HuH-7 (cell line): ENCODE measurements at regions not wholly inside any gene's neighbourhood (a gene's known extent, or its start where the extent isn't known, plus 50 kb on each side); places are given as distances from the start of the nearest gene placed in this dataset.
A peak's percentile ranks its signal among the peaks of the same experiment; 100 is the strongest.
"Not testable (repeated sequence)": the region's sequence is repeated elsewhere in the genome, so short reads cannot be mapped to it uniquely, and the experiment has no call there.

Experiments used
- DNase-seq: peaks from one replicate; pipeline ENCODE4 v3.0.0; 2011; ENCODE audit warnings: low spot score

DNA sequence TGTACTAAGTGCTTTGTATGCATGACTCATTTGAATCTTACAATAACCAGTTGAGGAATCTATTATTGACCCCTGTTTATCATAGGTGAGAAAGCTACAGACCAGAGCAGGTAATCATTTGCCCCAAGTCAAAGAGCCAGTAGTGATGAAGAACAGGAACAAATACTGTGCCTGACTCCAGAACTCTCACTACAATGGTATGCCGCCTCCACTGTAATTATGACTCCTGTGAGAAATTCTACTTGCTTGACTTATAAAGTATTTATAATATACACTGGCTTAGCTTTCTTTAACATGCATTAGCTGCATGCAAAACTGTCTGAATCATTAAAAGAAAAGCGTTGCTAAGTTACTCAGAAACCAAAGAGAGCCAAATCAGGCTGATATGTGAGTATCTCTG, 92.6 kb downstream of the ZNF281 start:
- DNase-seq: no peak

DNA sequence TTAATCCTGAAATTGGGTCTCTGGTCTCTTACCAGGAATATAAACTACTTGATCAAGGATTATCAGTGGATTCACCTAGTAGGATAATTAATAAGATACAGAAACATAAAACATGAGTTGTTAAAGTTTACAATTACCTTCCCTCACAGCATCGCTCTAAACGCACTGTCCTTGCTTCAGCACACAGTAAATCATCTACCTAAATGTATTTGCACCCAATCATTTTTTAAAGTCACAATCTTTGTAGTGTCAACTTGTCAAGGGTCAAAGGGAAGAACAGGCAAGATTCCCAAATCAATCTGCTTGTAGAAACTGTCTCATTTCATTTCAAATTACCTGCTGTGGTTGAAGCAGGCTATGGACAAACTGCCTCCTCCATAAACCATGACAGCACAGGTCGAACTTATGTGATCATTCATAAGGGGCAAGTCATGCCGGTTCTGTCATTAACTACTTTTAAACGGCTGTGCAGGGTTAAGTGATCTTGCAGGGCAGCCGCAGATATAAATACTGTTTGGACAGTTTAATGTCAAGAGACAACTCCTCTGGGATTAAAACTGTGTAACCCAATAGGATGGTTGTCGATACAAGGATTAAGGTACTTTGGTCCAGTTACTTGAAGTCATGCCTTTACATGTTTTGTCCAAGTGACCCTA, 93.6 kb downstream of the ZNF281 start:
- no peak for DNase-seq

DNA sequence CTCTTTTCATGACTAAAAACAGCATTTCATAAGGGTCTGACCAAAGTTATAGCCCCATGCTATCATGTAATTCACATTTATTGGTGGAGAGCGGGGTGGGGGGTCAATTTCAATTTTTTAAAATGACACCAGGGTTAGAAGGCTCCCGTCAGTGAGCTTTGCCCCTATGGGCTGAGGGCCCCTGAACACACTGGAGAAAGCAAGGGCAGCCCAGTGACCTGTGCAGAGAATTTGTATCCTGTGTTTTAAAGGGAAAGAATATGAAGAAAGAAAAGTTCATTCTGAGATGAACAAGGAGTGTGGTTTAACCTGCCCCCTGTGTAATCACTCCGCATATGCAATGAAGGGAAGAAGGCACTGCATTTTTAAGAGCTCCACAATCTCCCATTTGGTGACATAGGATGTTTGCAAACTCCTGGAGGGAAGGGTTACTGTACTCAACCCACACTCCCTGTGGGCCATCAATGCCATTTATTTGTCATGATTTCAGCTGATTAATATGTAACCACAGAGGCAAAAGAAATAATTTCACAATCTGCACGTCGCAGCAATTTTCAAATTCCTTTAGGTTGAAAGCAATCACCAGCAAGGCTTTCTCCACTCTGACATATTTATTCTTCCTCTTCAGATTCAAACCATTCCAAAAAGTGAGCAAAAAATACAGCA, 95.6 kb downstream of the ZNF281 start:
- peak; percentile 23 for DNase-seq

DNA sequence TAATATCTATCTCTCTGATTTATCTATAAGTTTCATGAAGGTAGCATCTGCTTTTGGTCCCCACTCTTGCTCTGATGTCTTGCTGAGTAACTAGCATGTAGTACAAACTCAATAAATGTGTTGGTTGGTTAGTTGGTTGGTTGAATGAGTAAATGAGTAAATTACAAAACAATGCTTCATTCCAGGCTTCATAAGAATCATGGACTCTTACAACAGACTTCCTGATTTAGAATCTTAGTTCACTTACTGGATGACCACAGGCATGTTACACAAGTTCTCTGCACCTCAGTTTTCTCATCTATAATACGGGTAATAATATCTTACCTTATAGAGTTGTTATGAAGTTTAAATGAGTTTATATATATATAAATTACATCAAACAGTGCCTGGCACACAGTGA, 98.6 kb downstream of the ZNF281 start:
- no peak for DNase-seq

DNA sequence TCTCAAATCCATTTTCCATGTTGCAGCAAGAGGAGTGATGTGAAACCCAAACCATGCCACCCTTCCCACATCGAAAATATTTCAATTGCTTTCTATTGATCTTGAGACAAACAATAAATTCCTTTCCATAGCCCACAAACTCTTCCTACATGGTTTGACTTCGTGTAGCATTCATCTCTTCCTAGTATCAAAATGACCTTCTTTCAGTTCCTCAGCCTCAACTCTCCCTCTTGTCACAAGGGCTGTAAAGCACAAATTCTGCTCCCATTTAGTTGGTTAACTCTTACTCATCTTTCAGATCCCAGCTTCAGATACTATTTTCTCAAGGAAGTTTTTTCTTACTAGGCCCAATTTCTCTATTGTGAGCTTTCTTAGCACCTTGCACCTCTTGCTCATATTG, 99.0 kb downstream of the ZNF281 start:
- DNase-seq: no peak

DNA sequence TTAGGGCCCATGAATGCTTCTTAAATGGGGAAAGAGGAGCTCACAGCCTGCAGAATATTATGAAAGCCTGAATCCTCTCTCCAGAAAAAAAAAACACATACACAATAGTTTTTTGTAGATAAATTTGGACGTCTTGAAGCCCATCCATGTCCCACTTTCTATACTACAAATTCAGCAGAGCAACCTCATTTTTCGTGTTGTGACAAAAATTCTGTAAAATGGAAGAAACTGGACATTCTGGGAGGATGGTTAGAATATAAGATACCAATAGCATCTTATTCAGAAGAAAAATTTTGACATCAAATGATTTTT, 102.1 kb downstream of the ZNF281 start:
- DNase-seq: no peak

DNA sequence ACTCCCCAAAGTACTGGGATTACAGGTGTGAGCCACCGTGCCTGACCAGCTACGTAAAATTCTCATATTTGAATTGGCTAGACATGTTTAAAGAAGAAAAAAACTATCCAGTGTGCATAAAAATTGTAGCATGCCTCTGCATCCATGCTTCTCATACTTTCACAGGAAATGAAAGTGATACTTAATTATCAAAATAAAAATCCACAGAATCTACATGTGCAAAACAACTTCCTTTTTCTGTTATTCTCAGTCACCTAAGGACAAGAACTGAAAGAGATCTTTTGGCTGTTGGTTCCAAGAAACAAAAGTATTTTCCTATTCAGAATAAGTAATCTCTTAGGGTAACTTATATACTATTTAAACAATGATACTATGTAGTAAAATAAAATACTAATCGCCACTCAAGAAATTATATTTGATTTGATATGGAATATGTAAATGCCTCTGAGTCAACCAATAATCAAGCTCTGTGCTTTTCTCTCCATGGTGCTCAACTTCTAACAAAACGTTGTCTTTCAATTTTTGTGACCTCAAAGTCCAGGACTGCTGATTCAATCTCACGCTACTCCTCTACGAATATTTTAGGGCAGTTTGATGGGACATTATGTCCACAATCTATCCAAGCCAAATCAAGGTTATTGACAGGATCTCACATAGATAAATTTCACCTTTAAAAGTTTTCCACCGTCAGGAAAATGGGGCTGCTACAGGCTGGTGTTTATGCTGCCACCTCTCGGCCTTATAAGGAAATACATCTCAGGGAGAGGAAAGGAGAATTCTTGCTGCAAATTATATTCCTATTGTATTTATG, 102.7 kb downstream of the ZNF281 start:
- DNase-seq: peak; percentile 42

DNA sequence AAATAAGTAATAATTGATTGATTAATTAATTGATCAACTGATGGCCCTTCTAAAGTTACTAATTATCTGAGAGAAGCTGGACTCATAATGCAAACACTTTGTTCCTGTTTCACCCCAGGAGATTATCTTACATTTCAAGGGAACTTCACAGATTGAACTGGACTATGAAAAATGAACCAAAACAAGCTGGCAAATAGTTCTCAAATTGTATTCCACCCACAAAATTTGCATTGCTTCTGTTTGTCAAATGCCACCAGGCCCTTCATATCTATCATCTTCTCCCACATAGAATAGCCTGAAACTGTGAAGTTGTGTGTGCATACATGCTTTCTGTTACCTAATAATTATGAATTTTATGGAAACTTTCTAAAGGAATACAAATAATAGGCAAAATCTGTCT, 104.0 kb downstream of the ZNF281 start:
- DNase-seq: no peak

DNA sequence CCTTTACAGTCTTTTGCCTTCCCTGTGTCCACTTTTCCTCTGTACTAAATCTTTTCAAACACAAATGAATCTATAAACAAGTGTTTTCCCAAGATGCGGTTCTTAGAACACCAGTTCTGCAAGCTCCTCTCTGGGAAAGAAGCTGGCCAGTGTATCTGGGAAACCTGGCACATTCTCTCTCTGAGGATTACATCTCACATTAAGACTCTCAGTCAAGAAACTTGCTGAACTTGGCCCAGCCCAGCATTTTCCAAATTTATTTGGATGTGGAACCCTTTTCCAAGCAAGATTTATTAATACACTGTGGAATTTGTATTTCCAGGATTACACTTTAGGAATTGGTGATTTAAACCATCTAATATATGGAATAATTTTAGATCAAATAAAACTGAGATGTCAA, 105.7 kb downstream of the ZNF281 start:
- no peak for DNase-seq

DNA sequence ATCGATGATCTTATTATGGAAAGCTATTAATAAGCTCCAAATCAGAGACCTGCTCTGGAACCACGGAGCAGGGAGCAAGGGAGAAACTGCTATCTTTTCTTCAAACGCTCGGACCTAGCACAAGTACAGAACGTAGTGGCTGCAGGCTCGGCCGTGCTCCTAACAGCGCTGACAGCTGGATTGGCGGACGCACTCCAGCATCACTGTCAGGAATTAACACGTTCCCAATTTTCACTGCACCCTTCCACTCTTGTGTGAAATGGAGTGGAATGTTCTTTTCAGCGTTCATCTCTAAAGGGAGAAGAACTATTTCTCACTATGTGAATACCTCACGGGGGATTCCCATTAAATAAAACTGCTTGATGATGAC, 106.9 kb downstream of the ZNF281 start:
- DNase-seq: peak; percentile 20

DNA sequence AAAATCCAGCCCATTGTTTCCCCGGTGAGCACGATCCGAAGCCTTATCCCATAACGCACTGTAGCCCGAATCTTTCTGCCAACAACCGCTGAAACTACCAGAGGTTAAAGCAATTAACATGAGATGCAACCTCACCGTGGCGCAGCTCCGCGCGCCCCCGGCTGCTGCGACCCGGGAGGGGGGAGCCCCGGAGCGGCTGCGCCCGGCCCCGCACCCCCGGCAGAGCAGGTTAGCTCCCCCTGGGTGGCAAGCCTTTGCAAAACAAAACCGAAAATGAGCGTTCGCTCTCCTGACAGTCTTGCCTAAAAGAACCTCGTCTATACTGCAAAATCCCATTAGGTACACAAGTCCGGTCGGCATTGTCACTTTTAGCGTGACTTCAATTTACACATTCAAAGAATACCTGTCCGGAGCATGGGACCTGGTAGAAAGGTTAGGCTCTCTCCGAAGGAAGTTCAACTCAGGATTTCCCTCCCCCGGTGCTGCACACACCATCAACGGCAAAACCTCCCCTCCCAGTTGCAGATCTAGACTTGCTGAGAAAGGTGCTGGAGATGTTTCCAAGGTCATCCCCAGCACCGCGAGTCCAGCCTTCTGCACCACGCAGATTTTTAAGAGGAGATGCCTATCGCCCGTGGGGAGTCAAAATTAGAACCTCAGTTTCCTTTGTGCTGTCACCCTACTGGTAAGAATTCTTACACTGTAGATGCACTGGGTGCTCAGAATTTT, 107.5 kb downstream of the ZNF281 start:
- peak; percentile 37 for DNase-seq

DNA sequence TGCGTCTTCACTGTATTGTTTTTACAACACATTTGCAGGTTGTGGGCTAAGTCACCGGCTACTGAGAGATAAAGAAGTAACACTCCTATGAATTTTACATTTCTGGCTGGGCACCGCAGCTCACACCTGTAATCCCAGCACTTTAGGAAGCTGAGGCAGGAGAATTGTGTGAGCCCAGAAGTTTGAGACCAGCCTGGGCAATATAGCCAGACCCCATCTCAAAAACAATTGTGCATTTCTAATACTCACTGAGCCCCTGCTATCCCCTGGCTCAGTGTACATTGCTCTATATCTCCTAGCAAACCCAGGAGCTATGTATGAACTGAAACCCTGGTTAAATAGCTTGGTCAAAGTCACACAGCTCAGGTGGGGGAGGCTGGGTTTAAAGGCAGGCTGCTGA, 108.7 kb downstream of the ZNF281 start:
- DNase-seq: no peak

DNA sequence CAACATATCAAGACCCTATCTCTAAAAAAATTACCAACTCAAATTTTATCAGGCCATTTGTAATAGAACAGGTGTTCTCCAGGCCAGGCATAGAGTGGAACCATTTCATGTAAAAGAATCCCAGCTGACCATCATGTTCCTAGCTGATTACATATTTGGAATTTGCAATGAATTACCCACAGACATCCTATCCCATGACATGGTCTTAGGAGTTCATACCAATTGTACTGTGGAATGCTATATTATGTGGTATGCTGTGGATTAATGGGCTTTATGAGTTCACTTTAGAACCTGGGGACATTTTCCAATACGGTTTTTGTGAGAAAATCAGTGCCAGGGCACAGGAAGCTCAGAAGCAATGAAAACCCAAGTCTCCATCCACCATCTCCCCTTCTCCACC, 110.3 kb downstream of the ZNF281 start:
- no peak for DNase-seq

DNA sequence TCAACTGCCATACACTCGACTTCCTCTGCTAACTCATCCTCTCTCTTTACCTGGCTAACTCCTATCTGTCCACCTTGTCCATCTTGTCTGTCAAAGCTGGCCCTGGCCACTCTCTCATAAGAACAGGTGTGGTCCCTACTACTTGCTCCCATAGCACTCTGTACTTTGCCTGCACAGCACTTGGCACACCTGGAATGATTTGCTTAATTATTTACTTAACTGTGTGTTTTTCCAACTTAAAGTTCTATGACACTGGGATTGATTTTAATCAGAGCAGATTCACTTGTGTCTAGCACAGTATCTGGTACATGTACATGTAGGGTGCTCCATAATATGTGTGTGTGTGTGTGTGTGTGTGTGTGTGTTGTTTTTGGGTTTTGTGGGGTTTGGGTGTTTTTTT, 111.6 kb downstream of the ZNF281 start:
- no peak for DNase-seq

DNA sequence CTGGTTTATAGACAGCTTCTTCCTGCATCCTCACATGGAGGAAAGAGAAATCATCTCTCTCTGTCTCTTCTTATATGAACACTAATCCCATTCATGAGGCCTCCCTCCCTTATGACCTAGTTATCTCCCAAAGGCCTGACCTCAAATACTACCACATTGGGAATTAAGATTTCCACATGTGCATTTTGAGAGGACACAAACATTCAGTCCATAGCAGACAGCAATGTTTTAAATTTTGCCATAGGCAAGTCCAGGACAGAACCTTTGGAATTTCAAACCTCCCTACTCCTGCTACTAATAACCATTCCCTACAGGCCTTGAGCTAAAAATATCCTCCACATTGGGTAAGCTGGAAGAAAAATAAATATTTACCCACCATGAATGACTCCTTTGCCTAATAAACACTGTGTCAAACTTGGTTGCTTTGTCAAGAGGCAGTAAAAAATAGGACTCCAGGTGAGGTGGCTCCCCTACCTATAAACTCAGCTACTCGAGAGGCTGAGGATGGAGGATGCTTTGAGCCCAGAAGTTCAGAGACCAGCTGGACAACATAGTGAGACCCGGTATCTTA, 113.7 kb downstream of the ZNF281 start:
- peak; percentile 71 for DNase-seq

DNA sequence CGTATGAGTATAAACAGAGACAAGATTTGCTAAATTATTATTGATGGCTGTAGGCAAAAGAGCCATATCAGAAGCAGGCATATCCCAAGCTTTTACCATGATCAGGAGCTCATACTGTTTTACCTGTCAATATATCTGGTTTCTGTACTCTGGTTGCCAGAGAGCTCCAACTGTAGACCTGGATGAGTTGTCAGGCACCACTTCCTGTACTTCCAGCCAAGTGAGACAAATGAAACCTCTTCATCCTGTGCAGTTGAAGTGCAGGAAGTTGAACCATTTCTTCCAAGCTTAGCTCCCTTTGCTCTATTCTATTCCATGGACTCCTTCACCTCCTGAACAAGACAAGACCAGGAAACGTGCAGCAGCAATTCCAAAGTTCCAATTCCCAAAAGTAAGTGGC, 115.6 kb downstream of the ZNF281 start:
- no peak for DNase-seq

DNA sequence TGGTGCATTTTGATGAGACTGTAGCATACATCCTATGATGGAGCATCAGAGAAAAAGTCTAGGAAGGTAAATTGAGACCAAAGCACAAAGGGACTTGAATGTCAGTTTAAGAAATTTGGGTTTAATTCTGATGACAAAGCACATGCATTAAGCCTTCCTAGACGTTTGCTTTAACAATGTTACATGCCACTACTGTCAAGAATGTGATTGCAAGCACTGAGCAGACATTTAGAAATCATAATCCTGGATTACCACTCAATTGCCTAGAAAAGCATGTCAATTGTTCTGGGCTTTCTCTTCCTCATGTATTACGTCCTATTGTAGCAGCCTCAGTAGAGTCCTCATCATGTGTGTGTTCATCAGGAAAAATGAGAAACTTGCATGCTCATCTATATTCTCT, 117.1 kb downstream of the ZNF281 start:
- DNase-seq: no peak

DNA sequence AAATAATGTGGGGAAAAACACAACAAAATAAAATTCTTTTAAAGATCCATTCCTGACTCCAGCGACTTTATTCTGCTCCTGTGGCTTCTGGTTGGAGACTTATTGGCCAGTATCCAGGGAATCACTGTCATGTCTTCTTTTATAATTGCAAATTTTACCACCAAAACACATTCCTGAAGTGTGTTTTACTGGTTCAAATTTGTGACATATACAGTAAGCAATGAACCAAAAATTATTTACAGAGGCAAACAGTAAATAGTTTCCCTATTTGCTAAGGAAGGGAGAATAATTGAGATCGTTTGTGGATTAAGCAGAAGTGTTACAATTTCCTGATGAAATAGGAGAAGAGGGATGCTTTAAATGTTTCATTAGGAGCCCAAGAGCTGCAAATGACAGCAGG, 118.7 kb downstream of the ZNF281 start:
- DNase-seq: no peak

DNA sequence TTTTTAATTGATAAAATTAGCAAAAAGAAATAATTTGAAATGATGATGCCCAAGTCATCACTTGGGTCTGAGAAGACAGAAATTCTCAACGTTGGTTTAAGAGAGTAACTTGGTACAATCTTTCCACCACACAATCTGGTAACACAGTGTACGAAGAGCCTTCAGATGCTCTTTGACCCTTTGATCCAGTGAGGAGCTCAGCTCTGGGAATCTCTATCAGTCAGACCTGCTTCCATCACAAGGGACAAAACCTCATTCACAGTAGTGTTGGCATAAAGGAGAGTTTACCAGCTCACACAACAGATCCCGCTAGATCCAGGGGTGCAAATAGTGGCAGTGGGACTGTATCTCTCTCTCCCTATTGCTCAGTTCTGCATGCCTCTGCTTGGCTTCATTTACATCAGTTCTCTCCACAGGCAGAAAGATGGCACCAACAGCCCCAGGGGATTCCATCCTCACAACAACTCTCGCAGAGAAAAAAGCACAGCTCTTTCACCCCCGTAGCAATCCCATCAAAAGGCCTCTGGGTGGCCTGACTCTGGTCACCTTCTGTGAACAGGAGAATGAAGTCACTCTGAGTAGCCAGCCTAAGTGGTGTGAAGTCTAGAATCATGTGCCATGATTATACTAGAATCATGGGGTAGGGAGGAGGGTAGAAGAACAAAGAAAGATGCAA, 119.7 kb downstream of the ZNF281 start:
- peak; percentile 26 for DNase-seq

DNA sequence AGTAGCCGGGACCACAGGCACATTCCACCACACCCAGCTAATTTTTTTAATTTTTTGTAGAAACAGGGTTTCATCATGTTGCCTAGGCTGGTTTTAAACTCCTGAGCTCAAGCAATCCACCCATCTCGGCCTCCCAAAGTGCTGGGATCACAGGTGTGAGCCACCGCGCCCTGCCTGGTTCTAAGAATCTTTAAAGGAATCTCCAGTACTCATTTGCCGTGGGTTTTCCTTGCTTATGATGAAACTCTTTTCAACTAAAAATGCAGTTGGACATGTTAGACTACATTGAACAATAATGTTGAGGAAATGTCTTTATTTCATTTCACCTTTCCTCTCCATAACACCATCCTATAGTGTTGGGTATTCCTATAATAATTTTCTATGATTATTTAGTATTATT, 121.6 kb downstream of the ZNF281 start:
- no peak for DNase-seq

DNA sequence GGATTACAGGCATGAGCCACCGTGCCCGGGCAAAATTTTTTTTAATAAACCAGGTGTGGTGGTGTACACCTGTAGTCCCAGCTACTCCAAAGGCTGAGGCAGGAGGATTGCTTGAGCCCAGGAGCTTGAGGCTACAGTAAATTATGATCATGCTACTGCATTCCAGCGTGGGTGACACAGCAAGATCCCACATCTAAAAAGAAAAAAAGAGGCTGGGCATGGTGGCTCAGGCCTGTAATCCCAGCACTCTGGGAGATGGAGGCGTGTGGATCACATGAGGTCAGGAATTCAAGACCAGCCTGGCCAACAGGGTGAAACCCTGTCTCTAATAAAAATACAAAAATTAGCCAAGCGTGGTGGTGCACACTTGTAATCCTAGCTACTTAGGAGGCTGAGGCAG, 125.6 kb downstream of the ZNF281 start:
- DNase-seq: not testable (repeated sequence)
